H1 (cell line): ENCODE measurements at regions not wholly inside any gene's neighbourhood (a gene's known extent, or its start where the extent isn't known, plus 50 kb on each side); places are given as distances from the start of the nearest gene placed in this dataset.

ENCODE experiments used
- CREB1 ChIP-seq: IDR thresholded peaks from 2 replicates; pipeline ENCODE4 v1.6.1; 2012; ENCODE audit warnings: inconsistent platforms
- KDM5A ChIP-seq: fragments of 200-600 bp; IDR thresholded peaks from 2 replicates; pipeline ENCODE4 v1.7.1; 2012; ENCODE audit warnings: mild to moderate bottlenecking, low read length, inconsistent platforms, mixed read lengths
- TAF1 ChIP-seq: IDR thresholded peaks from 2 replicates; pipeline ENCODE4 v1.6.1; 2011; ENCODE audit warnings: mild to moderate bottlenecking, low read depth, low read length

DNA sequence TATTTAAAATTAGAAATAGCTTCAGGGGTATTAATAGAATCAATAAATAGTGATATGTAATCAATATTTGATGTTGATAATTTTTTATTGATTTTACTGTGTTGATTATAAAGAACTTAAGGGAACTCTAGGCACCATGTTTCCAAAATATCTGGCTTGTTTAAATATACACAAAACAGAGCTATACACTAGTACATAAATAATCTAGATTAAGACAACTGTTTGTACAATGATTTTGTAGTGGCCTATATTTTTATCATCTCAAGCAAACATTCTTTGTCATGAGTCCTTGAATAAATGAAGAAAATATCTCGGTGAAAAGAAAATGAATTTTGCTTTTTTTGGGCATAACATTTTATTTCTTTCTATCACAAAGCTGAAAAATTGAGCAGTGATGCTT is 117.1 kb upstream of the KRR1 start:
- TF ChIP-seq TAF1 (no peak), KDM5A (no peak), CREB1 (no peak)
